PC-3 (cell line): ENCODE measurements at regions not wholly inside any gene's neighbourhood (a gene's known extent, or its start where the extent isn't known, plus 50 kb on each side); places are given as distances from the start of the nearest gene placed in this dataset.
"Not testable (repeated sequence)": the region's sequence is repeated elsewhere in the genome, so short reads cannot be mapped to it uniquely, and the experiment has no call there.

Experiments
- ATAC-seq: fragments of 200-7000 bp; cut with Tn5 transposase; 2 replicates; pipeline ENCODE4 v1.9.1; 2020; ENCODE audit warnings: mild to moderate bottlenecking, moderate library complexity
- BruUV-seq: library from RNA; stranded (reverse); fragments of 400-500 nt; replicated peaks from 2 replicates; lab custom pipeline; 2021; lab: Mats Ljungman, UMichigan
- CTCF ChIA-PET: fragments of 300-600 bp; sonication (Branson Sonifier 250); formaldehyde crosslinking; loops from one replicate; lab custom pipeline; 2022; ENCODE audit warnings: antibody characterized with exemption; lab: Charles Lee
- POLR2A ChIA-PET: fragments of 300-600 bp; sonication (Branson Sonifier 250); formaldehyde crosslinking; loops from one replicate; lab custom pipeline; 2022; ENCODE audit warnings: antibody characterized with exemption; ENCODE audit not compliant: unreplicated experiment; lab: Charles Lee
- DNase-seq: peaks from one replicate; pipeline ENCODE4 v3.0.0-alpha.2; 2015
- H2AFZ ChIP-seq: fragments of 300-600 bp; sonication (generic); 2 replicates; pipeline ENCODE4 v1.6.0; 2016; ENCODE audit warnings: antibody characterized with exemption, low read length
- H3F3A ChIP-seq: fragments of 300-600 bp; sonication (generic); one replicate; pipeline ENCODE4 v1.6.0; 2017; ENCODE audit warnings: antibody characterized with exemption, low read length, control low read depth, mild to moderate bottlenecking; ENCODE audit not compliant: unreplicated experiment
- H3K27ac ChIP-seq: fragments of 300-600 bp; sonication (generic); 2 replicates; pipeline ENCODE4 v1.5.1; 2016; ENCODE audit warnings: mild to moderate bottlenecking, low read length
- H3K27me3 ChIP-seq: fragments of 300-600 bp; sonication (generic); 2 replicates; pipeline ENCODE4 v1.6.1; 2016; ENCODE audit warnings: low read length, mixed read lengths
- H3K36me3 ChIP-seq: fragments of 300-600 bp; sonication (generic); 2 replicates; pipeline ENCODE4 v1.6.1; 2016; ENCODE audit warnings: low read depth, mixed run types, low read length, mixed read lengths
- H3K4me1 ChIP-seq: fragments of 300-600 bp; sonication (generic); 2 replicates; pipeline ENCODE4 v1.5.1; 2016; ENCODE audit warnings: low read length; ENCODE audit not compliant: insufficient read depth
- H3K4me2 ChIP-seq: fragments of 300-600 bp; sonication (generic); 2 replicates; pipeline ENCODE4 v1.6.0; 2016; ENCODE audit warnings: low read length
- H3K4me3 ChIP-seq: fragments of 300-600 bp; sonication (generic); 2 replicates; pipeline ENCODE4 v1.5.1; 2016; ENCODE audit warnings: mild to moderate bottlenecking, low read length, mixed read lengths
- H3K79me2 ChIP-seq: fragments of 300-600 bp; sonication (generic); 2 replicates; pipeline ENCODE4 v1.6.1; 2017; ENCODE audit warnings: low read length, mixed read lengths
- H3K9ac ChIP-seq: fragments of 300-600 bp; sonication (generic); 2 replicates; pipeline ENCODE4 v1.6.0; 2016; ENCODE audit warnings: mild to moderate bottlenecking, low read length
- H3K9me2 ChIP-seq: fragments of 300-600 bp; sonication (generic); replicated peaks from 2 replicates; pipeline ENCODE4 v1.6.1; 2016; ENCODE audit warnings: mixed run types, low read length, mixed read lengths
- H3K9me3 ChIP-seq: fragments of 300-600 bp; sonication (generic); 2 replicates; pipeline ENCODE4 v1.6.1; 2016; ENCODE audit warnings: low read length, mixed read lengths
- H4K20me1 ChIP-seq: fragments of 300-600 bp; sonication (generic); 2 replicates; pipeline ENCODE4 v1.6.1; 2016; ENCODE audit warnings: low read length, mixed read lengths
- CTCF ChIP-seq: fragments of 300-600 bp; sonication (generic); conservative IDR thresholded peaks from 2 replicates; pipeline ENCODE4 v1.5.1; 2017; ENCODE audit warnings: antibody characterized with exemption, low read depth, mild to moderate bottlenecking, low read length
- EZH2 ChIP-seq: fragments of 300-600 bp; sonication (generic); IDR thresholded peaks from one replicate; pipeline ENCODE4 v1.6.1; 2017; ENCODE audit warnings: antibody characterized with exemption, mild to moderate bottlenecking, low read length; ENCODE audit not compliant: unreplicated experiment
- EZH2phosphoT487 ChIP-seq: fragments of 300-600 bp; sonication (generic); IDR thresholded peaks from 2 replicates; pipeline ENCODE4 v1.6.1; 2018; ENCODE audit warnings: mild to moderate bottlenecking, antibody characterized with exemption, low read length, borderline replicate concordance
- intact Hi-C: fragments of 100-400 bp; cut with micrococcal nuclease; formaldehyde crosslinking; loops from 2 replicates; pipeline ENCODE4 v1.9.0; 2023

GRCh38 chr5:145661737-145662485 is 173.2 kb downstream of the PRELID2 start:
- CTCF ChIA-PET: no interaction called here

DNA sequence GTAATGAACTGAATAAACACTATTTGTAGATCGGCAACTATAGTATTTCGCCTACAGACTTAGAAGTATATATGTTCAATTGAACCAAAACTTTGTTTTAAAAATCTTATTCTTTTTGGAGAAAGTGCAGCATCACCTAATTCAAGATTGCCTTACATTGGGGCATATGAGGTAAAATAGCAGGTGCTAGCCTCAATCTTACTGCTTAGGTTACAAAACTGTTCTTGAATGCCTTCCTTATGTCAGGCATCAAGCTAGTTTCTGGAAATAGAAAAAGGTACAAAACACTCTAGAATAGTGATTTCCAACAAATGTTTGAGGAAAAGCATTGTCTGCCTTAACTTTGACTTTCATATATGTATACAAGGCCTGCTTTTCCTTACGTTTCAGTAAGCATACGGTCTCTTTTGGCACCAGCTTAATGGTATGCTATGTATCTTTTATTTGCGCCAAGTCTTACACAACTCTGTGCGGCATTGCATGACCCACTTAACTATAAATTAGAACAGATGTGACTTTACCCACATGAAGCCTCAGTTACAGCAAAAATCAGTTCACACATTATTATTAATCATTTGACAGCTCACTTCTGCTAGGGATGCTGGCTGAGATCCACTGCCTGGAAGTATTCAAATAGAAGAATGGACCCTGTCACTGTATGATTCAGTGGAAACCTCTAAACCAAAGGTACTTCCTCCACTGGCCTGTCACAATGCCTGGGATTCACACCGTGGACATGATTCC is 174.1 kb downstream of the PRELID2 start:
- Histone ChIP-seq H2AFZ (no peak overlapping the region), H3K36me3 (no peaks in the 10 kb centered on the region), H3K27me3 (no peaks in the 10 kb centered on the region), H3F3A (no peaks in the 10 kb centered on the region), H3K79me2 (no peaks in the 10 kb centered on the region), H4K20me1 (no peaks in the 10 kb centered on the region), H3K4me2 (no peak overlapping the region), H3K9ac (no peak overlapping the region), H3K4me3 (no peak overlapping the region), H3K27ac (no peak overlapping the region), H3K9me2 (no peaks in the 10 kb centered on the region), H3K9me3 (no peaks in the 10 kb centered on the region), H3K4me1 (no peaks in the 10 kb centered on the region)
- TF ChIP-seq CTCF: no peak
- TF ChIP-seq EZH2: no peak
- TF ChIP-seq EZH2phosphoT487: no peak
- DNase-seq (no peak), ATAC-seq (no peak)
- no TSS peak for BruUV-seq
- ChIA-PET CTCF (no interaction called here), POLR2A (no interaction called here)
- intact Hi-C loops: no loop called here

More at GRCh38 chr5:145661737-145662485, 173.2 kb downstream of the PRELID2 start:
- H3K79me2 ChIP-seq: no peaks in the 10 kb centered on the region
- no peaks in the 10 kb centered on the region for H3K9me2 ChIP-seq
- no peak overlapping the region for H3K4me2 ChIP-seq
- no peak for DNase-seq
- intact Hi-C loops: no loop called here
- no peaks in the 10 kb centered on the region for H3F3A ChIP-seq
- H4K20me1 ChIP-seq: no peaks in the 10 kb centered on the region
- H3K27ac ChIP-seq: no peak overlapping the region
- H3K27me3 ChIP-seq: no peaks in the 10 kb centered on the region
- no peak overlapping the region for H3K9ac ChIP-seq
- H2AFZ ChIP-seq: no peak overlapping the region
- TF ChIP-seq EZH2 (no peak), CTCF (no peak), EZH2phosphoT487 (no peak)
- no peaks in the 10 kb centered on the region for H3K36me3 ChIP-seq
- no peak for ATAC-seq
- no peaks in the 10 kb centered on the region for H3K9me3 ChIP-seq
- BruUV-seq: no TSS peak
- no peak overlapping the region for H3K4me3 ChIP-seq
- POLR2A ChIA-PET: no interaction called here
- H3K4me1 ChIP-seq: no peaks in the 10 kb centered on the region

DNA sequence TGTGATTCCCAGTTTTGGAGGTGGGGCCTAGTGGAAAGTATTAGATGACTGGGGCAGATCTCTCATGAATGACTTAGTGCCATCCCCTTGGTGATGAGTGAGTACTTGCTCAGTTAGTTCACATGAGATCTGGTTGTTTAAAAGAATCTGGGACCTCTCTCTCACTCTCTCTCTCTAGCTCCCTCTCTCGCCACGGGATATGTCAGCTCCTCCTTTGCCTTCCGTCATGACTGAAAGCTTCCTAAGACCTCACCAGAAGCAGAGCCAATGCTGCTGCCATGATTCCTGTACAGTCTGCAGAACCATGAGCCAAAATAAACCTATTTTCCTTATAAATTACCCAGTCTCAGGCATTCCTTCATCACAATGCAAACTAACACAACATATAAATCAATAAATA is 176.7 kb downstream of the PRELID2 start:
- DNase-seq (no peak), ATAC-seq (no peak)
- ChIA-PET POLR2A (no interaction called here), CTCF (no interaction called here)
- no peak overlapping the region for H2AFZ ChIP-seq
- H3K27me3 ChIP-seq: no peaks in the 10 kb centered on the region
- no peaks in the 10 kb centered on the region for H3K4me1 ChIP-seq
- no peaks in the 10 kb centered on the region for H3K9me3 ChIP-seq
- no peak overlapping the region for H3K4me3 ChIP-seq
- BruUV-seq: no TSS peak
- TF ChIP-seq EZH2 (no peak), CTCF (no peak), EZH2phosphoT487 (no peak)
- intact Hi-C loops: no loop called here
- no peaks in the 10 kb centered on the region for H3K79me2 ChIP-seq
- no peaks in the 10 kb centered on the region for H3K36me3 ChIP-seq
- H3K27ac ChIP-seq: no peak overlapping the region
- no peaks in the 10 kb centered on the region for H4K20me1 ChIP-seq
- H3K9ac ChIP-seq: no peak overlapping the region
- H3K4me2 ChIP-seq: no peak overlapping the region
- H3K9me2 ChIP-seq: no peaks in the 10 kb centered on the region
- H3F3A ChIP-seq: no peaks in the 10 kb centered on the region

- H3K9me2 ChIP-seq, H3F3A ChIP-seq, CTCF ChIA-PET, DNase-seq, H3K4me3 ChIP-seq, H3K4me1 ChIP-seq, H3K27me3 ChIP-seq, H3K79me2 ChIP-seq, POLR2A ChIA-PET, H3K36me3 ChIP-seq, BruUV-seq, ATAC-seq, H2AFZ ChIP-seq, H3K9me3 ChIP-seq, H3K27ac ChIP-seq, H4K20me1 ChIP-seq, H3K9ac ChIP-seq, H3K4me2 ChIP-seq, intact Hi-C loops: not testable (repeated sequence)
Measured at GRCh38 chr5:145652700-145653099, 182.4 kb downstream of the PRELID2 start.
